Ectodermal cell (in vitro differentiated cells): ENCODE measurements at regions not wholly inside any gene's neighbourhood (a gene's known extent, or its start where the extent isn't known, plus 50 kb on each side); places are given as distances from the start of the nearest gene placed in this dataset.

Source experiments
- H3K27ac ChIP-seq: 2 replicates; pipeline ENCODE4 v1.7.0; 2013; ENCODE audit warnings: mild to moderate bottlenecking, low read depth, low read length; ENCODE audit not compliant: insufficient read depth, poor library complexity, severe bottlenecking
- H3K27me3 ChIP-seq: 2 replicates; pipeline ENCODE4 v1.7.0; 2013; ENCODE audit warnings: mild to moderate bottlenecking, low read length; ENCODE audit not compliant: insufficient read depth, control insufficient read depth, poor library complexity, severe bottlenecking
- H3K36me3 ChIP-seq: one replicate; pipeline ENCODE4 v1.7.0; 2013; ENCODE audit warnings: low read length; ENCODE audit not compliant: control insufficient read depth, insufficient read depth
- H3K4me1 ChIP-seq: one replicate; pipeline ENCODE4 v1.7.0; 2013; ENCODE audit warnings: low read length; ENCODE audit not compliant: control insufficient read depth, insufficient read depth
- H3K4me3 ChIP-seq: 2 replicates; pipeline ENCODE4 v1.7.0; 2013; ENCODE audit warnings: low read depth, low read length, control low read depth; ENCODE audit not compliant: insufficient read depth
- H3K9me3 ChIP-seq: 2 replicates; pipeline ENCODE4 v1.7.0; 2013; ENCODE audit warnings: mild to moderate bottlenecking, low read length, moderate library complexity; ENCODE audit not compliant: control insufficient read depth
- WGBS, 2 experiments: methylation state at CpG; one replicate each; pipeline ENCODE4 v1.1.7; 2013; ENCODE audit warnings: missing lambda C conversion rate in 2 of 2; 5-methylcytosine and 5-hydroxymethylcytosine counted together

GRCh38 chr22:47629273-47629711 lies 866.8 kb downstream of the TBC1D22A start:
- 90 to 91% methylated on average over 18 of the region's 18 CpGs for WGBS, 2 experiments
- Histone ChIP-seq H3K36me3 (no peaks in the 10 kb centered on the region), H3K27ac (no peak overlapping the region), H3K9me3 (no peaks in the 10 kb centered on the region), H3K27me3 (no peaks in the 10 kb centered on the region), H3K4me1 (no peaks in the 10 kb centered on the region), H3K4me3 (no peak overlapping the region)

- Histone ChIP-seq H3K4me1 (no peaks in the 10 kb centered on the region), H3K4me3 (no peak overlapping the region), H3K27me3 (no peaks in the 10 kb centered on the region), H3K27ac (no peak overlapping the region), H3K36me3 (no peaks in the 10 kb centered on the region), H3K9me3 (no peaks in the 10 kb centered on the region)
- 93 to 95% methylated on average over 17 of the region's 17 CpGs for WGBS, 2 experiments
Observed at GRCh38 chr22:47628477-47629272, 866.2 kb downstream of the TBC1D22A start.

- 84% methylated on average over 17 of the region's 17 CpGs for whole genome bisulfite sequencing, 2 experiments
- Histone ChIP-seq H3K27me3 (no peaks in the 10 kb centered on the region), H3K27ac (no peak overlapping the region), H3K4me1 (no peaks in the 10 kb centered on the region), H3K9me3 (no peaks in the 10 kb centered on the region), H3K36me3 (no peaks in the 10 kb centered on the region), H3K4me3 (no peak overlapping the region)
Observed at GRCh38 chr22:47627556-47628253, 865.3 kb downstream of the TBC1D22A start.

DNA sequence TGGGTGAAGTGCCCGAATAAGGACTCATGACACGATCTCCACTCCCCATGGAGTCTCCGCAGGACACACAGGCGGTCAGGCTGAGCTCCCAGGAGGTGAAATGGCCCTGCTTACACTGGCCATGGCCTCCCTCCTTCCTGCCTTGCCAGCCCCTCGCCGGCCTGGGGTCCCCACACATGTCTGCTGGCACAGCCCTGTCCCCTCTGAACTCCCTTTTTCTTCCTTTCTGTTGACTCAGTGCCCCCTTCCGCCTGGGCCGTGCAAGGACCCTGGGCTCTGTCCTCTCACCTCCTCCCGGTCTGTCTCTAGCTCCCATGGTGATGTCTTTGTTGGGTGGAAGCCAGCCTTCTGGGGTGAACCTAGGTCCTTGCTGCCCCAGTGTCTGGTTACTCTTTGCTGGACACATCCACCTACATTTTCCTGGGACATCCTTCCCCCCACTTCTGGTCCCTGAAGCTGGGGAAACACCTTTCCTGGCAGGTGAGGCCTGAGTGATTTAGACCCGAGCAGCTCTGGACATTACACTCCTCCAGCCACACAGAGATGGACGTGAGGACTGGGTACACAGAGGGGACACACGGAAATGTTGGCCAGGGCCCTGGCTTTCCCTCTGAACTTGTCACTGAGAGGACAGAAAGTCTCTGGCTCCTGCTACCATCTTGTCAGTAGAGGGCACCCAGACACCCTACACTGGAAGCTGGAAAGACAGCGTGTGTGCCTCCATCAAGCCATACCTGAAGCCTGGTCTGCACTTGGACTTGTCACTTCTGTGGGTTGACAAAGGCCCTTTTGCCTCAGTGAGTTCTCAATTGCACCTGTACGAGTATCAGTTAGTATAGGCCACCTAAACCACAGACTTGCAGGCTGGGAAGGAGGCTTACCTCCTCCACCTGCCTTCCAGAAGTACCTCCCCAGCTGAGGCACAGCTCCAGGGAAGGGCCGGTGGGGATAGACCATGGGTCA lies 864.3 kb downstream of the TBC1D22A start:
- Histone ChIP-seq H3K4me1 (no peaks in the 10 kb centered on the region), H3K9me3 (no peaks in the 10 kb centered on the region), H3K27me3 (no peaks in the 10 kb centered on the region), H3K4me3 (no peak overlapping the region), H3K36me3 (no peaks in the 10 kb centered on the region), H3K27ac (no peak overlapping the region)
- WGBS, 2 experiments, result 87% methylated on average over 15 of the region's 15 CpGs

DNA sequence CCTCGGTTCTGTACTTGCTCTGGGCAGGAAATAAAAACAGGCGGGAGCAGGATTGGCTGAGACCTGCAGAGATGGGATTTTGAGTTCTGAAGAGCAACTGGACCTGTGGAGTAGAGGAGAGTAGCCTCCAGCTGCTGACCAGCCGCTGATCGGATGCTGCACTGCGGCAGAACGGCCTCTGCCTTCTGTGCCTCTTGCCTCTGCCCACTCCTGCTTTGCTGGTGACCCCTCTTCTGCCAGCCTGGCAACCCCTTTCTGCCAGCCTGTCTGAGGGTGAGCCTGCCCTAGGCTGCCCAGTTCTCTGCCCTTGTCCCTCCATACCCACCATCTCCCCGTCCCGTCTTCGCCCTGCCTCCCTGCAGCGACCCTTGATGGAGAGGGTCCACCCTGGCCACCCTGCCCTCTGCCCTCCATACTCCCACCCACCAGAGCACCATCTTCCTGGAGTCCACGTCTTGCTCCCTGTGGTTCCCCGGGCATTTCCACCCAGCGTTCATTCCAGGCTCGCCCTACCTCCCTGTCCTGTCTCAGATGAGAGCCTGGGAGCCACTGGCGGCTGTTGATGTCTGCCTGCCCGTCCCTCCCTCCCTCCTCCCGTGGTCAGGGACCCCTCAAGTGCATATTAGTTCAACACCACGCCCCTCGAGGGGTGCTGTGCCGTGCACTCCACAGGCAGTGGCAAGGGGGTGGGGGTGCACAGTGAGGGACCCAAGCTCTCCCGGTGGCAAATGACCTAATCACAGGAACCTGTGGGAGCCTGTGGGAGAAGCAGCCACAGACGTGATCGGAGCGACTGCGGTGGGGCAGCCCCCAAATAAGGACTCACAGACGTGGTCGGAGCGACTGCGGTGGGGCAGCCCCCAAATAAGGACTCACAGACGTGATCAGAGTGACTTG lies 863.3 kb downstream of the TBC1D22A start:
- 92% methylated on average over 30 of the region's 30 CpGs for WGBS, 2 experiments
- H3K4me1 ChIP-seq, result no peaks in the 10 kb centered on the region
- H3K9me3 ChIP-seq, result no peaks in the 10 kb centered on the region
- no peak overlapping the region for H3K4me3 ChIP-seq
- H3K27ac ChIP-seq, result no peak overlapping the region
- no peaks in the 10 kb centered on the region for H3K27me3 ChIP-seq
- no peaks in the 10 kb centered on the region for H3K36me3 ChIP-seq

- 88 to 89% methylated on average over 13 of the region's 13 CpGs for WGBS, 2 experiments
- Histone ChIP-seq H3K36me3 (no peaks in the 10 kb centered on the region), H3K27ac (no peak overlapping the region), H3K9me3 (no peaks in the 10 kb centered on the region), H3K4me3 (no peak overlapping the region), H3K4me1 (no peaks in the 10 kb centered on the region), H3K27me3 (no peaks in the 10 kb centered on the region)
Observed at GRCh38 chr22:47625013-47625385, 862.5 kb downstream of the TBC1D22A start.

DNA sequence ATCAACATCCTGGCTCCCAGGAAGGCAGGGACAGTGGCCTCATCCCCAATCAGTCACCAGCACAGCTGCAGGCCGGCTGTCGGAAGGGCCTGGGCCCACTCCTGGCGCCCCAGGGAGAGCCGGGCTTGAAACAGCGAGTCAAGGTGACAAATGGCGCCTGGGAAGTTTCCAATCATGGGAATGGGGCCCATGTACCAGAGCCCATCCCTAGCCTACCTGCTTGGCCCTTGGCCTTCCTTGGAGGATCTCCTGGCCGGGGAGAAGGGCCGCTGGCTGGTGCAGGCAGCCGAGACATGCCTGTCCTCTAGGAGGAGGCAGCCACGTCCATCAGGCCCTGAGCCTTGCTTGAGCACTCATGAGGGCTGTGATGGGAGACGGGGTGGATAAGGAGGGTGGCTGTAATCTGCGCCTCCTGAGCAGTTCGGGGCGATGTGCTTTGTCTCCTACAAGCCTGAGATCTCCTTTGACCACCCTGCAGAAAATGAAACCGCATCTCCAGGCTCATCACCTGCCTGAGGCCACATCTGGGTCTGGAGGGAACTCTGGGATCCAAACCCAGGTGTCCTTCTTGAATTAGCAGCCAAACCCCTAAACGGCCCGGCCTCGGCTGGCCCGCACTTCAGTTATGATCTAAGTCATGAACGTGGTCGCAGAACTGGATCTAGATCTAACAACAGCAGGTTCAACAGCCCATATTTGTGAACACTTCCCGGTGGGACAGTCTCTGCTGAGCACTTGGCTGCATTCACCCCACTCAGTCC lies 862.0 kb downstream of the TBC1D22A start:
- WGBS, 2 experiments, result 91 to 94% methylated on average over 22 of the region's 22 CpGs
- H3K4me3 ChIP-seq, result no peak overlapping the region
- H3K27ac ChIP-seq, result no peak overlapping the region
- no peaks in the 10 kb centered on the region for H3K9me3 ChIP-seq
- no peaks in the 10 kb centered on the region for H3K4me1 ChIP-seq
- no peaks in the 10 kb centered on the region for H3K36me3 ChIP-seq
- H3K27me3 ChIP-seq, result no peaks in the 10 kb centered on the region

- no peaks in the 10 kb centered on the region for H3K36me3 ChIP-seq
- no peaks in the 10 kb centered on the region for H3K4me1 ChIP-seq
- no peaks in the 10 kb centered on the region for H3K27me3 ChIP-seq
- WGBS, 2 experiments, result 85 to 88% methylated on average over 15 of the region's 15 CpGs
- H3K27ac ChIP-seq, result no peak overlapping the region
- H3K4me3 ChIP-seq, result no peak overlapping the region
- H3K9me3 ChIP-seq, result no peaks in the 10 kb centered on the region
Observed at GRCh38 chr22:47623763-47624148, 861.3 kb downstream of the TBC1D22A start.
